SU-DHL-6 (cell line): ENCODE measurements at regions not wholly inside any gene's neighbourhood (a gene's known extent, or its start where the extent isn't known, plus 50 kb on each side); places are given as distances from the start of the nearest gene placed in this dataset.

ENCODE experiments used
- H2AFZ ChIP-seq: fragments of 200-600 bp; sonication (generic); 2 replicates; pipeline ENCODE4 v1.6.1; 2014; ENCODE audit warnings: low read depth, mild to moderate bottlenecking, moderate library complexity, mixed read lengths, antibody characterized with exemption, low read length; ENCODE audit not compliant: severe bottlenecking
- H3F3A ChIP-seq: fragments of 200-600 bp; shearing (Covaris generic); 2 replicates; pipeline ENCODE4 v1.6.0; 2016; ENCODE audit warnings: antibody characterized with exemption, mild to moderate bottlenecking; ENCODE audit not compliant: insufficient read depth
- H3K27ac ChIP-seq: fragments of 200-600 bp; sonication (generic); 2 replicates; pipeline ENCODE4 v1.5.1; 2016; ENCODE audit warnings: low read depth, mild to moderate bottlenecking, low read length, moderate library complexity, mixed read lengths
- H3K27me3 ChIP-seq: fragments of 200-600 bp; sonication (generic), shearing (Covaris generic); 2 replicates; pipeline ENCODE4 v1.6.0; 2014; ENCODE audit warnings: mild to moderate bottlenecking, low read length
- H3K36me3 ChIP-seq: fragments of 200-600 bp; sonication (generic); 2 replicates; pipeline ENCODE4 v1.6.1; 2014; ENCODE audit warnings: mild to moderate bottlenecking, low read length, mixed read lengths
- H3K4me2 ChIP-seq: fragments of 300-600, 200-600 bp; shearing (Covaris generic), sonication (generic); 2 replicates; pipeline ENCODE4 v1.6.0; 2014; ENCODE audit warnings: low read length, low read depth, mild to moderate bottlenecking; ENCODE audit not compliant: poor library complexity, severe bottlenecking
- H3K4me3 ChIP-seq: fragments of 200-600 bp; sonication (generic); 2 replicates; pipeline ENCODE4 v1.5.1; 2014; ENCODE audit warnings: antibody characterized with exemption, low read length, mild to moderate bottlenecking, mixed read lengths; ENCODE audit not compliant: insufficient read depth, poor library complexity, severe bottlenecking
- H3K79me2 ChIP-seq: fragments of 200-600 bp; sonication (generic); 2 replicates; pipeline ENCODE4 v1.6.1; 2014; ENCODE audit warnings: mild to moderate bottlenecking, low read length, moderate library complexity; ENCODE audit not compliant: insufficient read depth
- H3K9ac ChIP-seq: fragments of 200-600 bp; sonication (generic); 2 replicates; pipeline ENCODE4 v1.7.0; 2014; ENCODE audit warnings: mild to moderate bottlenecking, low read length
- H3K9me2 ChIP-seq: fragments of 200-600 bp; sonication (generic); replicated peaks from 2 replicates; pipeline ENCODE4 v1.6.1; 2014; ENCODE audit warnings: low read length; ENCODE audit not compliant: insufficient read depth
- H3K9me3 ChIP-seq: fragments of 200-600 bp; sonication (generic); 2 replicates; pipeline ENCODE4 v1.6.1; 2014; ENCODE audit warnings: low read length, mixed read lengths; ENCODE audit not compliant: insufficient read depth
- H4K20me1 ChIP-seq: fragments of 200-600 bp; sonication (generic); 2 replicates; pipeline ENCODE4 v1.6.1; 2014; ENCODE audit warnings: low read depth, mild to moderate bottlenecking, antibody characterized with exemption, low read length, moderate library complexity, mixed read lengths
- CTCF ChIP-seq: fragments of 200-600 bp; sonication (generic); IDR thresholded peaks from one replicate; pipeline ENCODE4 v1.5.1; 2017; ENCODE audit warnings: antibody characterized with exemption, mild to moderate bottlenecking, low read length, moderate library complexity; ENCODE audit not compliant: insufficient read depth, poor library complexity, severe bottlenecking
- EZH2phosphoT487 ChIP-seq: fragments of 200-600 bp; sonication (generic), shearing (Covaris generic); conservative IDR thresholded peaks from 2 replicates; pipeline ENCODE4 v1.6.1; 2018; ENCODE audit warnings: mild to moderate bottlenecking, antibody characterized with exemption, low read length, moderate library complexity, mixed read lengths

GRCh38 chr1:68677684-68678351, 180.9 kb upstream of the DEPDC1 start:
- no peak overlapping the region for H3K4me2 ChIP-seq
- H3K9ac ChIP-seq, result no peak overlapping the region
- H3K4me3 ChIP-seq, result no peak overlapping the region
- TF ChIP-seq EZH2phosphoT487, result no peak
- no peak for TF ChIP-seq CTCF
- H3K9me2 ChIP-seq, result no peaks in the 10 kb centered on the region
- H3K79me2 ChIP-seq, result no peaks in the 10 kb centered on the region
- H4K20me1 ChIP-seq, result no peaks in the 10 kb centered on the region
- H3K36me3 ChIP-seq, result no peaks in the 10 kb centered on the region
- H3F3A ChIP-seq, result no peaks in the 10 kb centered on the region
- H2AFZ ChIP-seq, result no peak overlapping the region
- H3K27me3 ChIP-seq, result no peaks in the 10 kb centered on the region
- no peaks in the 10 kb centered on the region for H3K9me3 ChIP-seq
- no peak overlapping the region for H3K27ac ChIP-seq

GRCh38 chr1:68696221-68696620, 199.3 kb upstream of the DEPDC1 start:
- Histone ChIP-seq H3K4me3 (no peak overlapping the region), H3K27me3 (no peaks in the 10 kb centered on the region), H3K27ac (no peak overlapping the region), H3K79me2 (no peaks in the 10 kb centered on the region), H3F3A (no peaks in the 10 kb centered on the region), H2AFZ (no peak overlapping the region), H3K4me2 (no peak overlapping the region), H3K9me3 (no peaks in the 10 kb centered on the region), H3K36me3 (no peaks in the 10 kb centered on the region), H3K9me2 (no peaks in the 10 kb centered on the region), H4K20me1 (no peaks in the 10 kb centered on the region), H3K9ac (no peak overlapping the region)
- TF ChIP-seq EZH2phosphoT487 (no peak), CTCF (no peak)

- Histone ChIP-seq H3K27ac (no peak overlapping the region), H3K79me2 (no peaks in the 10 kb centered on the region), H4K20me1 (no peaks in the 10 kb centered on the region), H3K4me3 (no peak overlapping the region), H3K27me3 (no peaks in the 10 kb centered on the region), H3K9ac (no peak overlapping the region), H3K4me2 (no peak overlapping the region), H3K9me3 (no peaks in the 10 kb centered on the region), H3K9me2 (no peaks in the 10 kb centered on the region), H3K36me3 (no peaks in the 10 kb centered on the region), H3F3A (no peaks in the 10 kb centered on the region), H2AFZ (no peak overlapping the region)
- TF ChIP-seq EZH2phosphoT487 (no peak), CTCF (no peak)
Observed at GRCh38 chr1:68703921-68704354, 207.1 kb upstream of the DEPDC1 start.
